HepG2 (cell line): ENCODE measurements at regions not wholly inside any gene's neighbourhood (a gene's known extent, or its start where the extent isn't known, plus 50 kb on each side); places are given as distances from the start of the nearest gene placed in this dataset.

Source experiments
- ATF5 ChIP-seq: sonication (generic); formaldehyde crosslinking; IDR thresholded peaks from 2 replicates; pipeline ENCODE4 v1.4.0; 2020; ENCODE audit warnings: mild to moderate bottlenecking, low read depth, missing genetic modification reagents
- GABPB1 ChIP-seq: IDR thresholded peaks from 2 replicates; pipeline ENCODE4 v1.6.1; 2016; ENCODE audit warnings: mild to moderate bottlenecking, missing genetic modification reagents, moderate library complexity, missing compliant biosample characterization
- HIVEP1 ChIP-seq: sonication (generic); formaldehyde crosslinking; IDR thresholded peaks from 2 replicates; pipeline ENCODE4 v1.4.0; 2020; ENCODE audit warnings: mild to moderate bottlenecking, missing genetic modification reagents
- KDM6A ChIP-seq: IDR thresholded peaks from 2 replicates; pipeline ENCODE4 v1.6.1; 2016; ENCODE audit warnings: low read depth
- MXI1 ChIP-seq: IDR thresholded peaks from 3 replicates; pipeline ENCODE4 v1.6.1; 2012; ENCODE audit warnings: low read depth, low read length, inconsistent platforms, borderline replicate concordance
- NAIF1 ChIP-seq: sonication (generic); formaldehyde crosslinking; IDR thresholded peaks from 2 replicates; pipeline ENCODE4 v1.5.0; 2020; ENCODE audit warnings: mild to moderate bottlenecking, missing genetic modification reagents, borderline replicate concordance
- RXRB ChIP-seq: IDR thresholded peaks from 2 replicates; pipeline ENCODE4 v1.6.1; 2016; ENCODE audit warnings: borderline replicate concordance, missing genetic modification reagents, missing compliant biosample characterization
- ZBTB38 ChIP-seq: sonication (generic); formaldehyde crosslinking; IDR thresholded peaks from 2 replicates; pipeline ENCODE4 v1.5.1; 2020; ENCODE audit warnings: mild to moderate bottlenecking, missing genetic modification reagents
- ZBTB7A ChIP-seq: sonication (generic); formaldehyde crosslinking; IDR thresholded peaks from 2 replicates; pipeline ENCODE4 v1.8.0; 2022; ENCODE audit warnings: mild to moderate bottlenecking, missing genetic modification reagents
- ZHX1 ChIP-seq: sonication (generic); formaldehyde crosslinking; IDR thresholded peaks from 2 replicates; pipeline ENCODE4 v1.8.1; 2022; ENCODE audit warnings: low read depth, mild to moderate bottlenecking, missing genetic modification reagents
- ZNF225 ChIP-seq: sonication (generic); formaldehyde crosslinking; IDR thresholded peaks from 2 replicates; pipeline ENCODE4 v1.4.0; 2020; ENCODE audit warnings: mild to moderate bottlenecking, missing genetic modification reagents
- ZNF274 ChIP-seq: sonication (generic); formaldehyde crosslinking; IDR thresholded peaks from 2 replicates; pipeline ENCODE4 v1.5.1; 2020; ENCODE audit warnings: mild to moderate bottlenecking, missing genetic modification reagents
- ZNF282 ChIP-seq: fragments of 450-650 bp; IDR thresholded peaks from 2 replicates; pipeline ENCODE4 v1.6.1; 2018; ENCODE audit not compliant: partially characterized antibody
- ZNF558 ChIP-seq: sonication (generic); formaldehyde crosslinking; IDR thresholded peaks from 2 replicates; pipeline ENCODE4 v1.9.0; 2022; ENCODE audit warnings: mild to moderate bottlenecking, missing genetic modification reagents, borderline replicate concordance
- ZNF576 ChIP-seq: sonication (generic); formaldehyde crosslinking; IDR thresholded peaks from 2 replicates; pipeline ENCODE4 v1.4.0; 2020; ENCODE audit warnings: mild to moderate bottlenecking, missing genetic modification reagents
- ZNF724P ChIP-seq: sonication (generic); formaldehyde crosslinking; IDR thresholded peaks from 2 replicates; pipeline ENCODE4 v1.8.0; 2022; ENCODE audit warnings: missing genetic modification reagents, borderline replicate concordance
- TF ChIP-seq, protein P1 (sequence below): sonication (generic); formaldehyde crosslinking; IDR thresholded peaks from 2 replicates; pipeline ENCODE4 v1.9.0; 2021; ENCODE audit warnings: missing genetic modification reagents, borderline replicate concordance
- TF ChIP-seq, protein P2 (sequence below): sonication (generic); formaldehyde crosslinking; IDR thresholded peaks from 2 replicates; pipeline ENCODE4 v1.5.1; 2020; ENCODE audit warnings: mild to moderate bottlenecking, missing genetic modification reagents, moderate library complexity
- TF ChIP-seq, protein P3 (sequence below): sonication (generic); formaldehyde crosslinking; IDR thresholded peaks from 2 replicates; pipeline ENCODE4 v1.4.0; 2020; ENCODE audit warnings: mild to moderate bottlenecking, missing genetic modification reagents

- TF ChIP-seq ZNF282 (no peak), HIVEP1 (CRISPR knock-in tag) (no peak), ZNF558 (CRISPR knock-in tag) (no peak), ATF5 (CRISPR knock-in tag) (no peak), RXRB (CRISPR knock-in tag) (peak; percentile 73), MXI1 (no peak), ZNF225 (CRISPR knock-in tag) (no peak), GABPB1 (CRISPR knock-in tag) (no peak), ZNF724P (CRISPR knock-in tag) (no peak), NAIF1 (CRISPR knock-in tag) (no peak), KDM6A (peak; percentile 78; the same call in 1 of the 2 replicates), ZNF576 (CRISPR knock-in tag) (no peak), ZBTB7A (CRISPR knock-in tag) (no peak), ZHX1 (no peak), ZNF274 (CRISPR knock-in tag) (no peak), ZBTB38 (CRISPR knock-in tag) (no peak)
- TF ChIP-seq, protein P1, sequence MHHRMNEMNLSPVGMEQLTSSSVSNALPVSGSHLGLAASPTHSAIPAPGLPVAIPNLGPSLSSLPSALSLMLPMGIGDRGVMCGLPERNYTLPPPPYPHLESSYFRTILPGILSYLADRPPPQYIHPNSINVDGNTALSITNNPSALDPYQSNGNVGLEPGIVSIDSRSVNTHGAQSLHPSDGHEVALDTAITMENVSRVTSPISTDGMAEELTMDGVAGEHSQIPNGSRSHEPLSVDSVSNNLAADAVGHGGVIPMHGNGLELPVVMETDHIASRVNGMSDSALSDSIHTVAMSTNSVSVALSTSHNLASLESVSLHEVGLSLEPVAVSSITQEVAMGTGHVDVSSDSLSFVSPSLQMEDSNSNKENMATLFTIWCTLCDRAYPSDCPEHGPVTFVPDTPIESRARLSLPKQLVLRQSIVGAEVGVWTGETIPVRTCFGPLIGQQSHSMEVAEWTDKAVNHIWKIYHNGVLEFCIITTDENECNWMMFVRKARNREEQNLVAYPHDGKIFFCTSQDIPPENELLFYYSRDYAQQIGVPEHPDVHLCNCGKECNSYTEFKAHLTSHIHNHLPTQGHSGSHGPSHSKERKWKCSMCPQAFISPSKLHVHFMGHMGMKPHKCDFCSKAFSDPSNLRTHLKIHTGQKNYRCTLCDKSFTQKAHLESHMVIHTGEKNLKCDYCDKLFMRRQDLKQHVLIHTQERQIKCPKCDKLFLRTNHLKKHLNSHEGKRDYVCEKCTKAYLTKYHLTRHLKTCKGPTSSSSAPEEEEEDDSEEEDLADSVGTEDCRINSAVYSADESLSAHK: no peak
- TF ChIP-seq, protein P2, sequence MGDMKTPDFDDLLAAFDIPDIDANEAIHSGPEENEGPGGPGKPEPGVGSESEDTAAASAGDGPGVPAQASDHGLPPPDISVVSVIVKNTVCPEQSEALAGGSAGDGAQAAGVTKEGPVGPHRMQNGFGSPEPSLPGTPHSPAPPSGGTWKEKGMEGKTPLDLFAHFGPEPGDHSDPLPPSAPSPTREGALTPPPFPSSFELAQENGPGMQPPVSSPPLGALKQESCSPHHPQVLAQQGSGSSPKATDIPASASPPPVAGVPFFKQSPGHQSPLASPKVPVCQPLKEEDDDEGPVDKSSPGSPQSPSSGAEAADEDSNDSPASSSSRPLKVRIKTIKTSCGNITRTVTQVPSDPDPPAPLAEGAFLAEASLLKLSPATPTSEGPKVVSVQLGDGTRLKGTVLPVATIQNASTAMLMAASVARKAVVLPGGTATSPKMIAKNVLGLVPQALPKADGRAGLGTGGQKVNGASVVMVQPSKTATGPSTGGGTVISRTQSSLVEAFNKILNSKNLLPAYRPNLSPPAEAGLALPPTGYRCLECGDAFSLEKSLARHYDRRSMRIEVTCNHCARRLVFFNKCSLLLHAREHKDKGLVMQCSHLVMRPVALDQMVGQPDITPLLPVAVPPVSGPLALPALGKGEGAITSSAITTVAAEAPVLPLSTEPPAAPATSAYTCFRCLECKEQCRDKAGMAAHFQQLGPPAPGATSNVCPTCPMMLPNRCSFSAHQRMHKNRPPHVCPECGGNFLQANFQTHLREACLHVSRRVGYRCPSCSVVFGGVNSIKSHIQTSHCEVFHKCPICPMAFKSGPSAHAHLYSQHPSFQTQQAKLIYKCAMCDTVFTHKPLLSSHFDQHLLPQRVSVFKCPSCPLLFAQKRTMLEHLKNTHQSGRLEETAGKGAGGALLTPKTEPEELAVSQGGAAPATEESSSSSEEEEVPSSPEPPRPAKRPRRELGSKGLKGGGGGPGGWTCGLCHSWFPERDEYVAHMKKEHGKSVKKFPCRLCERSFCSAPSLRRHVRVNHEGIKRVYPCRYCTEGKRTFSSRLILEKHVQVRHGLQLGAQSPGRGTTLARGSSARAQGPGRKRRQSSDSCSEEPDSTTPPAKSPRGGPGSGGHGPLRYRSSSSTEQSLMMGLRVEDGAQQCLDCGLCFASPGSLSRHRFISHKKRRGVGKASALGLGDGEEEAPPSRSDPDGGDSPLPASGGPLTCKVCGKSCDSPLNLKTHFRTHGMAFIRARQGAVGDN (CRISPR knock-in tag): no peak
- TF ChIP-seq, protein P3, sequence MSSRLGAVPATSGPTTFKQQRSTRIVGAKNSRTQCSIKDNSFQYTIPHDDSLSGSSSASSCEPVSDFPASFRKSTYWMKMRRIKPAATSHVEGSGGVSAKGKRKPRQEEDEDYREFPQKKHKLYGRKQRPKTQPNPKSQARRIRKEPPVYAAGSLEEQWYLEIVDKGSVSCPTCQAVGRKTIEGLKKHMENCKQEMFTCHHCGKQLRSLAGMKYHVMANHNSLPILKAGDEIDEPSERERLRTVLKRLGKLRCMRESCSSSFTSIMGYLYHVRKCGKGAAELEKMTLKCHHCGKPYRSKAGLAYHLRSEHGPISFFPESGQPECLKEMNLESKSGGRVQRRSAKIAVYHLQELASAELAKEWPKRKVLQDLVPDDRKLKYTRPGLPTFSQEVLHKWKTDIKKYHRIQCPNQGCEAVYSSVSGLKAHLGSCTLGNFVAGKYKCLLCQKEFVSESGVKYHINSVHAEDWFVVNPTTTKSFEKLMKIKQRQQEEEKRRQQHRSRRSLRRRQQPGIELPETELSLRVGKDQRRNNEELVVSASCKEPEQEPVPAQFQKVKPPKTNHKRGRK (CRISPR knock-in tag): no peak
These were observed 252.2 kb upstream of the RGMA start (continued) for GRCh38 chr15:93341164-93341563.
